Activated B cell treated with CpG ODN at 0.5 μM for 24 hours (primary cell): ENCODE measurements at regions not wholly inside any gene's neighbourhood (a gene's known extent, or its start where the extent isn't known, plus 50 kb on each side); places are given as distances from the start of the nearest gene placed in this dataset.

ENCODE experiments used
- ATAC-seq: fragments of 200-7000 bp; cut with Tn5 transposase; one replicate; pipeline ENCODE4 v1.10.0; 2021; ENCODE audit warnings: low read depth, mild to moderate bottlenecking, moderate library complexity
- CTCF ChIA-PET: fragments of 350-600 bp; sonication (Branson Sonifier 250); formaldehyde crosslinking; loops from one replicate; lab custom pipeline; 2021; ENCODE audit warnings: antibody characterized with exemption; lab: Charles Lee
- POLR2A ChIA-PET: fragments of 350-600 bp; sonication (Branson Sonifier 250); formaldehyde crosslinking; loops from one replicate; lab custom pipeline; 2021; ENCODE audit warnings: antibody characterized with exemption; lab: Charles Lee
- DNase-seq: peaks from one replicate; pipeline ENCODE4 v3.0.0; 2022
- H3K27ac Mint-ChIP-seq: one replicate; pipeline ENCODE4 v1.8.0; 2020; ENCODE audit warnings: mixed read lengths
- H3K27me3 Mint-ChIP-seq: one replicate; pipeline ENCODE4 v1.8.0; 2021; ENCODE audit warnings: mixed read lengths
- H3K36me3 Mint-ChIP-seq: one replicate; pipeline ENCODE4 v1.8.0; 2021; ENCODE audit warnings: low read depth, mixed read lengths
- H3K4me1 Mint-ChIP-seq: one replicate; pipeline ENCODE4 v1.8.0; 2021; ENCODE audit warnings: mixed read lengths
- H3K4me3 Mint-ChIP-seq: one replicate; pipeline ENCODE4 v1.8.0; 2020; ENCODE audit warnings: mild to moderate bottlenecking, mixed read lengths
- H3K9me3 Mint-ChIP-seq: one replicate; pipeline ENCODE4 v1.8.0; 2020; ENCODE audit warnings: mixed read lengths
- CTCF ChIP-seq: fragments of 200-600 bp; IDR thresholded peaks from one replicate; pipeline ENCODE4 v1.8.0; 2022; ENCODE audit warnings: antibody characterized with exemption, mild to moderate bottlenecking
- intact Hi-C: fragments of 100-400 bp; cut with micrococcal nuclease; formaldehyde crosslinking; loops from one replicate; pipeline ENCODE4 v1.15.1; 2024

DNA sequence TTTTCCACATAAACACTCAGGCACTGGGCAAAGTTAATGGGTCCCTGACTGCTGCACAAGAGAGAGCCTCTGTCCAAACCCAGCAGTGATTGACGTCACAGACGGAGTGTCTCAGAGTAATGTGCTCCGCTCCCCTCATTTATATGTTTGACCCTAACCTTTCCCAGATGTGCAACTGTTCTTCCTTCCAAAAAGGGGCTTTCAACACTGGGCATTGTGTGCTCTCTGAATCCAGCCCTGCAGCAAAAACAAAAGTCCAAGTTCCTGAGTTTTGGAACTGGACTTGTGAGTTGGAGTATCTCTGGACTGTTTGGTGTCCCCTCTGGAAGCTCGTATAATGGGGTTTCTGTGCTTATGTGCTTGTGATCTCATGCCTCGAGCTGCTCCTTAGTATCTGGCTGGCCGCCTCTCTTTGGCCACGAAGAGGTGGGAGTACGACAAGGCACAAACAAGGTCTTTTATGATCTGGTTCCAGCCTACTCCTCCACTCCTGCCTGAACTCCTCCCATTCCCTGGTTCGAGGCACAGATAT lies 76.4 kb upstream of the SMIM36 start:
- no peak overlapping the region for H3K27ac Mint-ChIP-seq
- DNase-seq (no peak), ATAC-seq (no peak)
- intact Hi-C loops, result no loop called here
- no peaks in the 10 kb centered on the region for H3K27me3 Mint-ChIP-seq
- H3K4me1 Mint-ChIP-seq, result peaks cover 8% of the 10 kb centered on the region
- TF ChIP-seq CTCF, result no peak
- ChIA-PET POLR2A (no interaction called here), CTCF (interaction anchor here (1.2 kb wide), 1 partner anchor 14 kb away, joined by 3 read pairs; no protein-coding TSS in a partner anchor)
- H3K9me3 Mint-ChIP-seq, result peaks cover 7% of the 10 kb centered on the region
- no peaks in the 10 kb centered on the region for H3K36me3 Mint-ChIP-seq
- no peak overlapping the region for H3K4me3 Mint-ChIP-seq

DNA sequence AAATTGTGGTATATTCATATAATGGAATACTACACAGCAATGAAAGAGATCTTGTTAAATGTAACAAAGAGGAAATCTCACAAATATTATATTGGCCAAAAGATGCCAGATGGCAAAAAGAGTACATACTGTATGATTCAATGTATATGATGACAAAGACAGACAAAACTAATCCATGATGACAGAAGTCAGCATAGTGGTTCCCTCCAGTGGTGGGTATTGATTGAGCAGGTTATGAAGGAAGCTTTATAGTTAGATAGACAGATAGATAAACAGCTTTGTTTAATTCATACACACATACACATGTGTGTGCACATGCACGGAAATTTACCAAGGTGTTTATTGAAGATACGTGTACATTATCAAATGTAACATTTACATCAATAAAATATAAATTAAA lies 74.4 kb upstream of the SMIM36 start:
- Mint-ChIP-seq H3K36me3 (no peaks in the 10 kb centered on the region), H3K4me1 (peaks cover 22% of the 10 kb centered on the region), H3K4me3 (no peak overlapping the region), H3K9me3 (peaks cover 2% of the 10 kb centered on the region), H3K27me3 (no peaks in the 10 kb centered on the region), H3K27ac (no peak overlapping the region)
- DNase-seq (no peak), ATAC-seq (no peak)
- POLR2A ChIA-PET, result interaction anchor here (0.6 kb wide), 1 partner anchor 16 kb away, joined by 3 read pairs; no protein-coding TSS in a partner anchor
- CTCF ChIA-PET, result interaction anchor here (0.6 to 1.5 kb wide), 4 partner anchors 51 to 59 kb away, joined by 3 to 5 read pairs (median 3); no protein-coding TSS in a partner anchor
- intact Hi-C loops, result no loop called here
- no peak for TF ChIP-seq CTCF

DNA sequence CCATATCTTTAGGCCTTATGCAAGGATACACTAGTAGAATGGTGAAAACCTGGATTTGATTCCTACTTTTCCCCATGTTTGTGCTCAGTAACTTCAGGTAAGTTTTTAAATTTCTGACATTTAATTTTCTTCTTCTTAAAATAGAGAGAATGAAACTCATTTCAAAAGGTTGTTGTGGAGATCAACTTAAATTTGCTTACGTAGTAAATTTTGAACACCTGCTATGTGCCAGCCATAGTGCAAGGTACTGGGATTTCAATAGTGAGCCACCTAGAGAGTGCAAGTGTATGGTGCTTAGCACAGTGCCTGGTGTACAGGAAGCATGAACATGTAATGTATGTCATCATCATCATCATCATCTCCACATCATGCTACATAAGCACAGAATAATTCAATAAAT lies 73.6 kb upstream of the SMIM36 start:
- H3K36me3 Mint-ChIP-seq, result no peaks in the 10 kb centered on the region
- peaks cover 2% of the 10 kb centered on the region for H3K9me3 Mint-ChIP-seq
- DNase-seq (no peak), ATAC-seq (no peak)
- H3K27me3 Mint-ChIP-seq, result no peaks in the 10 kb centered on the region
- TF ChIP-seq CTCF, result no peak
- peaks cover 28% of the 10 kb centered on the region for H3K4me1 Mint-ChIP-seq
- H3K4me3 Mint-ChIP-seq, result no peak overlapping the region
- ChIA-PET CTCF (interaction anchor here (1.5 kb wide), 1 partner anchor 57 kb away, joined by 3 read pairs; no protein-coding TSS in a partner anchor), POLR2A (no interaction called here)
- H3K27ac Mint-ChIP-seq, result no peak overlapping the region
- intact Hi-C loops, result no loop called here

- Mint-ChIP-seq H3K4me1 (peaks cover 32% of the 10 kb centered on the region), H3K27me3 (no peaks in the 10 kb centered on the region), H3K27ac (no peak overlapping the region), H3K4me3 (no peak overlapping the region), H3K36me3 (no peaks in the 10 kb centered on the region), H3K9me3 (peaks cover 2% of the 10 kb centered on the region)
- DNase-seq, result no peak
- CTCF ChIA-PET, result interaction anchor here (1.4 kb wide), 1 partner anchor 58 kb away, joined by 4 read pairs; no protein-coding TSS in a partner anchor
- POLR2A ChIA-PET, result no interaction called here
- no peak for TF ChIP-seq CTCF
- ATAC-seq, result no peak
- intact Hi-C loops, result no loop called here
These were observed 72.9 kb upstream of the SMIM36 start for GRCh38 chr17:55584055-55584685.

GRCh38 chr17:55582897-55583296 lies 71.6 kb upstream of the SMIM36 start:
- H3K4me3 Mint-ChIP-seq, result no peak overlapping the region
- ATAC-seq (no peak), DNase-seq (no peak)
- POLR2A ChIA-PET, result no interaction called here
- no peaks in the 10 kb centered on the region for H3K36me3 Mint-ChIP-seq
- CTCF ChIA-PET, result interaction anchor here (1.4 kb wide), 1 partner anchor 56 kb away, joined by 4 read pairs; no protein-coding TSS in a partner anchor
- H3K4me1 Mint-ChIP-seq, result peaks cover 34% of the 10 kb centered on the region
- H3K27me3 Mint-ChIP-seq, result no peaks in the 10 kb centered on the region
- intact Hi-C loops, result no loop called here
- TF ChIP-seq CTCF, result no peak
- H3K9me3 Mint-ChIP-seq, result peaks cover 2% of the 10 kb centered on the region
- peak overlapping the region; percentile 46 for H3K27ac Mint-ChIP-seq
